Ovary (tissue), 3 donors: ENCODE measurements at regions not wholly inside any gene's neighbourhood (a gene's known extent, or its start where the extent isn't known, plus 50 kb on each side); places are given as distances from the start of the nearest gene placed in this dataset.

ENCODE experiments used
- EP300 ChIP-seq: sonication (generic); formaldehyde crosslinking; IDR thresholded peaks from one replicate; pipeline ENCODE4 v1.6.1; 2017; ENCODE audit warnings: antibody characterized with exemption
- POLR2A ChIP-seq: fragments of 450-650 bp; IDR thresholded peaks from one replicate; pipeline ENCODE4 v1.6.1; 2017; ENCODE audit warnings: antibody characterized with exemption, mild to moderate bottlenecking, moderate library complexity
- TF ChIP-seq, protein P1 (sequence below), 3 donors: fragments of 450-650 bp in 2 of 3; fragments of 200-600 bp in 1 of 3; IDR thresholded peaks; one replicate each; pipeline versions ENCODE4 v1.5.1 to v1.8.0; 2016 to 2022; ENCODE audit warnings: antibody characterized with exemption in 3 of 3, mild to moderate bottlenecking in 1 of 3
- donor health status: DM: no; HTN: no; CAD: no.

DNA sequence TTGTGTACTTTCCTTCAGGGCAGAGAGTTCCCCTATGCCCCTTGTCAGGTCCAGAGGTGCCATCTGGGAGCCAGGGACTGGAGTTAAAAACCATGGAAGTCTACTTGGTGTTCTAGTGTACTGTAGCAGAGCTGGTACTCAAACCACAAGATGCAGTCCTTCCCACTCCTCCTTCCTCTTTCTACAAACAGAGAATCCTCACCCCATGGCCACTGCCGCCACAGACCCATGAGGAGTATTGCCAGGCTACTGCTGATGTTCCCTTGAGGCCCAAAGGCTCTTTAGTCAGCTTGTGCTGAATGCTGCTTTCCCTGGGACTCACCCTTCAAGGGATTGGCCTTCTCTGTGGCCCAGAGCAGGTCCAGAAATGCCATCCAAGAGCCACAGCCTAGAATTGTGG is 229.2 kb upstream of the ZPLD1 start:
- TF ChIP-seq, protein P1, sequence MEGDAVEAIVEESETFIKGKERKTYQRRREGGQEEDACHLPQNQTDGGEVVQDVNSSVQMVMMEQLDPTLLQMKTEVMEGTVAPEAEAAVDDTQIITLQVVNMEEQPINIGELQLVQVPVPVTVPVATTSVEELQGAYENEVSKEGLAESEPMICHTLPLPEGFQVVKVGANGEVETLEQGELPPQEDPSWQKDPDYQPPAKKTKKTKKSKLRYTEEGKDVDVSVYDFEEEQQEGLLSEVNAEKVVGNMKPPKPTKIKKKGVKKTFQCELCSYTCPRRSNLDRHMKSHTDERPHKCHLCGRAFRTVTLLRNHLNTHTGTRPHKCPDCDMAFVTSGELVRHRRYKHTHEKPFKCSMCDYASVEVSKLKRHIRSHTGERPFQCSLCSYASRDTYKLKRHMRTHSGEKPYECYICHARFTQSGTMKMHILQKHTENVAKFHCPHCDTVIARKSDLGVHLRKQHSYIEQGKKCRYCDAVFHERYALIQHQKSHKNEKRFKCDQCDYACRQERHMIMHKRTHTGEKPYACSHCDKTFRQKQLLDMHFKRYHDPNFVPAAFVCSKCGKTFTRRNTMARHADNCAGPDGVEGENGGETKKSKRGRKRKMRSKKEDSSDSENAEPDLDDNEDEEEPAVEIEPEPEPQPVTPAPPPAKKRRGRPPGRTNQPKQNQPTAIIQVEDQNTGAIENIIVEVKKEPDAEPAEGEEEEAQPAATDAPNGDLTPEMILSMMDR (IDR thresholded peaks at IDR 0.05), result no peak
- TF ChIP-seq POLR2A (no peak), EP300 (no peak)
